ENCODE measurements at regions not wholly inside any gene's neighbourhood (a gene's known extent, or its start where the extent isn't known, plus 50 kb on each side); places are given as distances from the start of the nearest gene placed in this dataset. TPM values are rescaled to one million over a fixed set of nuclear protein-coding genes. Genes with fewer than 3 reads are reported as not detected.
"Not testable (repeated sequence)": the region's sequence is repeated elsewhere in the genome, so short reads cannot be mapped to it uniquely, and the experiment has no call there.

GRCh38 chr4:177246641-177247584 lies 62.8 kb upstream of the NEIL3 start:
- DNase-seq = peak; percentile 20

- peak; percentile 74 for DNase-seq
Observed at GRCh38 chr4:177250056-177250696, 59.5 kb upstream of the NEIL3 start.

GRCh38 chr4:177251237-177251636 lies 58.4 kb upstream of the NEIL3 start:
- DNase-seq = no peak

- no peak for DNase-seq
Observed at GRCh38 chr4:177255359-177255758, 54.3 kb upstream of the NEIL3 start.

GRCh38 chr4:177256950-177257349 lies 52.7 kb upstream of the NEIL3 start:
- DNase-seq = no peak

GRCh38 chr4:177259466-177259865 lies 50.2 kb upstream of the NEIL3 start:
- not testable (repeated sequence) for DNase-seq

Small RNA genes in the stretch of these regions (small RNA-seq; reads per million reads assigned to genes)
- not detected for gene RN7SKP136 (ENCODE audit: low replicate concordance)
